HG03558 (cell line): ENCODE measurements at regions not wholly inside any gene's neighbourhood (a gene's known extent, or its start where the extent isn't known, plus 50 kb on each side); places are given as distances from the start of the nearest gene placed in this dataset.
"Not testable (repeated sequence)": the region's sequence is repeated elsewhere in the genome, so short reads cannot be mapped to it uniquely, and the experiment has no call there.

Source experiments
- ATAC-seq: cut with Tn5 transposase; IDR thresholded peaks from one replicate; pipeline ENCODE4 v1.9.1; 2021; ENCODE audit warnings: moderate number of reproducible peaks; ENCODE audit not compliant: unreplicated experiment; ENCODE audit errors: extremely low read depth

GRCh38 chr10:86579883-86580520 is 58.4 kb upstream of the WAPL start:
- ATAC-seq = no peak

DNA sequence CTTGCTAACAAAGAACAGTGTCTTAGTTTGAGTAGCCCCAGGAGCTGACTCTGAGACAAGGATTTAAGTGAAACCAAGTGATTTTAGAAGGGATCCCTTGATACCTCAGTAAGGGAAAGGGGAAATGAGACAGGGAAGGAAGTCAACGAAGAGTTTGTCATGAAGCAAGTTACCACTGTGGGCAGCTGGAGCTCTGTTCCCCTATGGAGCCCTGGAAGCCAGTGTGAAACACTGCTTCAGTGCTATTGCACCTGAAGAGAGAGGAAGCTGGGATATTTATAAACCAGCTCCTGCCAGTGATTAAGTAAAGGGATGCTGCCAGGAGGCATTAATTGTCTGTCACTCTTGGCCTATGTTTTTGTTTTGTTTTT is 58.9 kb upstream of the WAPL start:
- no peak for ATAC-seq

DNA sequence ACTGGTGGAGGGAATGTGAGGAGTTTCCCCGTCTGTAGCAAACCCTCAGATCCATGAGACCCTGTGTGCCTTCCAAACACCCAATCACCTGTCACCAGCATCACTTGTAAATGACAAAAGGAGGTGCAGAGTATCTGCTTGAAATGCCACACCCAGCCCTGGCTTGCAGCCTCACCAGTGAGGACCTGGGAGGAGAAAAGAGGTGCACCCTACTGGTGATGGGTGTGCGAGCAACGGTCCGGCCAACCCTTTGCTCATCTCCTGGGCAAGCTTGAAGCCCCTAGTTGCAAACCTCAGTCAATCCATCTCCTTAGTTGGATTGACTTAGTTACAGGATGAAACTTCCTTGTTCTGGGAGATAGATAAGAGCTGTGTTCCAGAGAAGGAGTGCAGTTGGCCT is 62.4 kb upstream of the WAPL start:
- peak; percentile 53 for ATAC-seq

DNA sequence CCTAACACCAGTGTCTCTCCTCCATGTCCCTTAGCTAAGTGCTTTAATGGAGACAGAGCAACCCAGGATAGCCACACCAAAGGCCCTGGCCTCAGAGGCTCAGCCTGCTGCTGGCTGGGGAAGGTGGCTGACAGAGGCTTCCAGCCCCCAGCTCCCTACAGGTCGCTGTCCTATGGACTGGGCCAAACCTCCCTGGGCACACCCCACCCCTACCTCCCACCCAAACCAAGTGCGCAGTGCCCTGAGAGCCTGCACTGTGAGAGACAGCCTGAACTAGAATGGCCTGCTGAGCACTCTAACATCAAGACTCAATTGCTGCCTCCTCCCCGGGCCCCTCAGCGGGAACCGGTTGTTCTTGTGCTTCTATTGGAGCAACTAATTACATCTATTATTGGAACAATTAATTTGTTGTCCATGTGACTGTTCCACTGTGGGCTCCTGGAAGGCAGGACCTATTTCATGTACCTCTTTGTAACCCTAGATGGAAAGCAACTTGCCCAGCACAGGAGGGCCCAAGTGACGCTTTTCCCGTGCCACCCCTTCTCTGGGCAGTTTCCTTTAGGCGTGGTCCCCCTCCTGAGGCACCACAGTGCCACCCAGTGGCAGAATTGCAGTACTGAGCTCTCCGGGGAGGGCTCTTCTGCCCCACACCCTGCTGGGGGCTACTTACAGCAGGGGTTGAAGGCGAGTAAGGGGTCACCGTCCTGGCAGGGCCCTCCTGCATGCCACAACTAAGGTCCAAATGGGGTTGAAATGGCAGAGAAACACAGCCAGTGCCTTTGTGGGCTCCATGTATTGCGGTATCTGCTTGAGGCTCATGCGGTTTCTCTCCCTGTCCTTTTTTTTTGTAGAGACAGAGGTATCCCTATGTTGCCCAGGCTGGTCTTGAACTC is 63.7 kb upstream of the WAPL start:
- no peak for ATAC-seq

- ATAC-seq = no peak
Observed at GRCh38 chr10:86586516-86586915, 64.9 kb upstream of the WAPL start.

DNA sequence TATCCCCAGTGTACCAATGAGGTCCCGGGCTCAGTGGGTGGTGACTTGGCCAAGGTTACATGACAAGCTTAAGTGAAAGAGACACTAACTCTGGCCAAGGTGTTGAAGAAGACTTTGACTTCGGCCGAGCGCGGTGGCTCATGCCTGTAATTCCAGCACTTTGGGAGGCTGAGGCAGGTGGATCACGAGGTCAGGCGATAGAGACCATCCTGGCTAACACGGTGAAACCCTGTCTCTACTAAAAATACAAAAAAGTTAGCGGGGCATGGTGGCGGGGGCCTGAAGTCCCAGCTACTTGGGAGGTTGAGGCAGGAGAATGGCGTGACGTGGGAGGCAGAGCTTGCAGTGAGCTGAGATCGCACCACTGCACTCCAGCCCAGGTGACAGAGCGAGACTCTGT is 65.6 kb upstream of the OPN4 start:
- ATAC-seq = not testable (repeated sequence)

DNA sequence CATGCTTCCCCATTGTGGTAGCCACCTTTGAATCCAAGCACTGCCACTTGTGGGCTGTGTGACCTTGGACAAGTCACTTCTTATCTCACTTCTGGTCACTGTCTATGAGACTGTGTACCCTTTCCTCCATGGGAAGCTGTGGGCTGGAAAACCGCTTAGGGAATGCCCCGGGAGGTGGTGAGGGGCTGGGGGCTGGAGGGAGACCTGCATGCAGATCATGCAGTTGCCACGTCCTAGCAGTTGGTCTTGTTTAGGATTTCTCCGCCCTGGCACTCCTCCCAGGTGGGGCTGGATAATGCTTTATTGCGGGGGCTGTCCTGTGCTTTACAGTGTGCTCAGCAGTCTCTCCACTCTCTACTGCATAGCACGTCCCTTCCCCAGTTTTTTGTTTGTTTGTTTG is 62.9 kb upstream of the OPN4 start:
- no peak for ATAC-seq

- no peak for ATAC-seq
Observed at GRCh38 chr10:86592413-86592812, 61.9 kb upstream of the OPN4 start.

DNA sequence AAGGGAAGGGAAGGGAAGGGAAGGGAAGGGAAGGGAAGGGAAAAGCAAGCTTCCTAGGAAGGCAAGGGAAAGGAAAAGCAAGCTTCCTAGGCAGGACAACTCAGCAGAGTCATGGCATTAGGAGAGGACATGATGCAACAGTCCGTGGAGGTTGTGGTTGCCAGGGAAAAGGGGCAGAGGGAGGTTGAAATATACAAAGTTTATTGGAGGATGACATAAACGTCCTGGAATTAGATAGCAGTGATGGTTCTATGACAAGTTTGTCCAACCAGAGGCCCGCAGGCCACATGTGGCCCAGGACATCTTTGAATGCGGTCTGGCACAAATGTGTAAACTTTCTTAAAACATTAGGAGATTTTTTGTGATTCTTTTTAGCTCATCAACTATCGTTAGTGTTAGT is 59.8 kb upstream of the OPN4 start:
- ATAC-seq = no peak

DNA sequence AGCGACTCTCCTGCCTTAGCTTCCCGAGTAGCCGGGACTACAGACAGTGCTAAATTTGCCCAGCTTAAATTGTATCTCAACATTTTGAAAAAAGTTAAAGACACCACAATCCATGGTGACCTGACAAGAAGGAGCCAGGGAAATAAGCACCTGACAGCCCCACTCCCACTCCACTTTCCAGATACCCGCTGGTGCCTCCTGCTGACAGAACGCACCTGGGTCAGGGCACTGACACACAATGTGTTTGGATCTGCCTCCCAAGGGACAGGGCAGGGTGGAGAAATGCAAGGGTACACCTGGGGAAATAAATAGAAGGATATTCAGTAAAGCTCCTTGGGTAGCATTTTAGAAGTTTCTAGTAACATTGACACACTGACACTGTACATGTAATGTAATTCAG is 58.9 kb upstream of the OPN4 start:
- no peak for ATAC-seq

GRCh38 chr10:86596266-86596665 is 58.1 kb upstream of the OPN4 start:
- ATAC-seq = no peak

DNA sequence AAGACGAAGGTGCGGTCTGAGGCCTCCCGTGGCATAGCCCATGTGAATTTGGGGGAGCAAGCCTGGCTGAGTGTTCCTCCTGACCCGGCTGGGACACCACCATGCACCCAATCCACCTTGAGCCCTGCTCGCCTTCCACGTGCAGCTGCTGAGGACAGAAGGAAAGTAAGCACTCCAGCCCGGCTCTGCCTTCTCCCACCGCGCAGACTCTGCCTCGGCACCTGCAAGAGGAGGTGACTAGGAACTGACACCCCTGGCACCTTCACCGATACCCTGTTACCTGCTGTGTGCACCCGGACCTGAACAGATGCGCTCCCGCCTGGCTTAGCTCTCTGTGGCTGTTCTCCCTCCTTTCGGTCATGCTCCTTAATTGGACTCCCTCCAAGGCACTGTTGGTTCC is 57.0 kb upstream of the OPN4 start:
- ATAC-seq = no peak

- ATAC-seq = no peak
Observed at GRCh38 chr10:86598151-86598550, 56.2 kb upstream of the OPN4 start.

DNA sequence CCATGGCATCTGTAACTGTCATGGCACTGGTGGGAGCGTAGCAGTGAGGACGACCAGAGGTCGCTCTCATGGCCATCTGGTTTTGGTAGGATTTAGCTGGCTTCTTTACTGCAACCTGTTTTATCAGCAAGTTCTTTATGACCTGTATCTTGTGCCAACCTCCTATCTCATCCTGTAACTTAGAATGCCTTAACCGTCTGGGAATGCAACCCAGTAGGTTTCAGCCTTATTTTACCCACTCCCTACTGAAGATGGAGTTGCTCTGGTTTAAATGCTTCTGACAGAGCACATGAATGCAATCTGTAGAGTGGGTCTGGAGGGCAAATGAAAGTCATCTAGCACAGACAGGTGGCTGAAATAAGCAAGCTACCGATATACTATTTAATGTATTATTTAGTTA is 55.3 kb upstream of the OPN4 start:
- ATAC-seq = no peak

DNA sequence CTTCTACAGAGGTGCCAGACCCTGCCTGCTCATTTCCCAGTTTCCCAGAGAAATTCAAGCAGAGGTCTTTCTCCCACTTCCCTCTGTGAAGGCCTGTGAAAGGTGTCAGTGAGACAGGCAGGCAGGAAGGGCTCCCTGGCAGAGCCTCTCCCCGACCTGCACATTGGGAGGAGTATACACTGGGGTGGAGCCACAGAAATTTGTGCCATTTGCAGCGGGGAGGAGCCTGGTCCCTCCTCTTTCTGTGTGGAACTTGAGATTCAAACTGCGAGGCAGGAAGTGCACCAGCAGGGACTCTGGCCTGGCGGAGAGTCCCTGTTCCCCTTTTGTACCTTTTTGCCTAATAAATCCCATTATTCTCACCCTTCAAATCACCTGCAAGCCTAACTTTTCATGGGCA is 54.6 kb upstream of the OPN4 start:
- ATAC-seq = no peak

DNA sequence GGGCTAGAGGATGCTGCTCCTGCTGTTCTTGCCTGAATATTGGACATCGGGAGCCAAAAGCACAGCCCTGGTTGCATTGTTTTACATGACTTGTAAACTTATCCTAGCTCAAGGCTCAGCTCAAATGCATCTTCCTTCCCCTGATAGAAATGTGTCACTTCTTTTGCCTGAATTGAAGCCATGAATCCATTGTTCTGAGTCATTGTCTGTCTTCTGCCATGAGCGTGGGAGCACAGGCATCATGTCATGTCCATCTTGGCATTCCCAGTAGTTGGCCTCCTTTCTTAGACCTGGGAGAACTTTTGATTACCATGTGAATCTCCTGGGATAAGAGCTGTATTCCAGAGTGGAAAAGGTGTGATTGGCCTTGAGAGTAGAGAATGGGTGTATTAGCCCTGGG is 54.1 kb upstream of the OPN4 start:
- no peak for ATAC-seq

DNA sequence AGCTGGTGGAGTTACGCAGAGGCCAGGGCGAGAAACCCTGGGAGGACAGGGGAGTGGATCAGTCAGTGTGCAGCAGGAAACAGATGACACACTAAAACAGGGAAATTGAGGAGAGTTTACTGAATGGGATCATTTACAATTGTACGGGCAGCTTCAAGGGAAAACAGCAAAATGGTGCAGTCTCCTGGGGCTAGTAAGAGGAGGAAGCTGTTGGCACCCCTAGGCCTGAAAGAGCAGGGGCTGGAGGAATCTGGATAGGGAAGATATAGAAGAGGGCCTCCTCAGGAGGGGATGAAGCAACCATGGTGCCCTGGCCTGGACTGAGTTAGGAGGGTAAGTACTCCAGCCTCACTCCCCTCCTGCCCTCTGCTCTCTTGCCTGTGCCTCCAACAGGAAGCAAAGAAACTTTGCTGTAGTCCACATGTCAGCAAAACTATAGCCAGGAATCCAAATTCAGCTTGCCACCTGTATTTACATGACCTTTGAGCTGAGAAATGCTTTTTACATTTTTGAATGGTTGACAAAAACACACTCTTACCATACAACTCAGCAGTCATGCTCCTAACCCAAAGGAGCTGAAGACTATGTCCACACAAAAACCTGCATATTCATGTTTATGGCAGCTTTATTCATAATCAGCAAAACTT is 52.3 kb upstream of the OPN4 start:
- no peak for ATAC-seq

DNA sequence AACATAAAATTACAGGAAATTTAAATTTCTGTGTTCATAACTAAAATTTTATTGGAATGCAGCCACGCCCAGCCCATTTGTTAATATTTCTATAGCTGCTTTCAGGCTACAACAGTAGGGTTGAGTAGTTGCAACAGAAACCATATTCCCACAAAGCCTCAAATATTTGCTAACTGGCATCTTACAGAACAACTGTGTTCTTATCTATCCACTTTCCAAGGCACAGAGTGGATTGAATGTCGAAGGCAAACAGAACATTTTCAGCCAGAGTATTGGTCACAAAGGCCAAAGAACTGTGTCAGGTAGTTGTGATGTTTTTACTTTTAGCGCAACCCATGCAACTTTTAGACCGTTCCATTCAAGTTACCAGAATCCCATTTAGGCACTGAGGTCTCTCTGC is 51.1 kb upstream of the OPN4 start:
- no peak for ATAC-seq
